ENCODE measurements at regions not wholly inside any gene's neighbourhood (a gene's known extent, or its start where the extent isn't known, plus 50 kb on each side); places are given as distances from the start of the nearest gene placed in this dataset.
"Not testable (repeated sequence)": the region's sequence is repeated elsewhere in the genome, so short reads cannot be mapped to it uniquely, and the experiment has no call there.

GRCh38 chr6:169396554-169397163, 143.0 kb upstream of the THBS2 start:
- DNase-seq (ENCODE audit: low read depth): no peak
- H3K27me3 ChIP-seq (ENCODE audit: control insufficient read depth, insufficient read depth, low read length): no peaks in the 10 kb centered on the region
- no peak for TF ChIP-seq CTCF (IDR thresholded peaks at IDR 0.05; ENCODE audit: insufficient read depth, low read length, poor library complexity, severe bottlenecking)
- no peaks in the 10 kb centered on the region for H3K36me3 ChIP-seq (ENCODE audit: control insufficient read depth, insufficient read depth, low read length)
- no peak overlapping the region for H3K4me3 ChIP-seq (ENCODE audit: low read depth, low read length)

GRCh38 chr6:169396009-169396539, 142.4 kb upstream of the THBS2 start:
- not testable (repeated sequence) for DNase-seq (ENCODE audit: low read depth); H3K36me3 ChIP-seq (ENCODE audit: control insufficient read depth, insufficient read depth, low read length); H3K4me3 ChIP-seq (ENCODE audit: low read depth, low read length); H3K27me3 ChIP-seq (ENCODE audit: control insufficient read depth, insufficient read depth, low read length)

- no peaks in the 10 kb centered on the region for H3K27me3 ChIP-seq (ENCODE audit: control insufficient read depth, insufficient read depth, low read length)
- DNase-seq (ENCODE audit: low read depth): no peak
- no peak for TF ChIP-seq CTCF (IDR thresholded peaks at IDR 0.05; ENCODE audit: insufficient read depth, low read length, poor library complexity, severe bottlenecking)
- H3K4me3 ChIP-seq (ENCODE audit: low read depth, low read length): no peak overlapping the region
- no peaks in the 10 kb centered on the region for H3K36me3 ChIP-seq (ENCODE audit: control insufficient read depth, insufficient read depth, low read length)
Measured at GRCh38 chr6:169395080-169395805, 141.6 kb upstream of the THBS2 start.

- Histone ChIP-seq H3K27me3 (ENCODE audit: control insufficient read depth, insufficient read depth, low read length) (no peaks in the 10 kb centered on the region), H3K4me3 (ENCODE audit: low read depth, low read length) (no peak overlapping the region), H3K36me3 (ENCODE audit: control insufficient read depth, insufficient read depth, low read length) (no peaks in the 10 kb centered on the region)
- TF ChIP-seq CTCF (IDR thresholded peaks at IDR 0.05; ENCODE audit: insufficient read depth, low read length, poor library complexity, severe bottlenecking): no peak
- no peak for DNase-seq (ENCODE audit: low read depth)
Measured at GRCh38 chr6:169393753-169394152, 140.1 kb upstream of the THBS2 start.

DNA sequence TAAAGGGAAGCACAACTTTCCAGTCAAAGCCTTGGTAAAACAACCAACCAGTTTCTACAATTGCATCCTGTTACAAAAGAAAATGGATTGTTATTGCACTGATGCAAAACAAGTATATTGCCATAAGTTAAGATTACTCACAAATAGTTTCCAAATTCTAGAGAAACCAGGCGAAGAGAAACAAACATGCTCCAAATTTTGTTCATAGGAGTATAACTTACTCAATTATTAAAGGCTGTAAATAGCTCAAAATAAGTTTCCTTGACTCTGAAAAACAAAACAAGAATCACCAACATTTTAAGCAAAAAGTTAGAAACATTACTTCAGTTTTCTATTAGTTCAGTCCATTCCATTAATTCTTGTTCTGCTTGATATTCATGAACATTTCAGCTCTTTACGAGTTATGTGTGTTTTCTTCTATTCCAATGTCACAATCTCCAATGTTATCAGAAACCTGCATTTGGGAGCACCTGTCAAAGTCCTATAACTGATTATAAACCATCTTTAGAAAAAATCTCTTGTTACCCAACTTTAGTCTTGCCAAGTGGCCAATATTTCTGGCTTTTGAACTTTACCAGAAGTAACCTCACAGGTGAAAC, 137.9 kb upstream of the THBS2 start:
- no peak overlapping the region for H3K4me3 ChIP-seq (ENCODE audit: low read depth, low read length)
- H3K36me3 ChIP-seq (ENCODE audit: control insufficient read depth, insufficient read depth, low read length): no peaks in the 10 kb centered on the region
- H3K27me3 ChIP-seq (ENCODE audit: control insufficient read depth, insufficient read depth, low read length): no peaks in the 10 kb centered on the region
- TF ChIP-seq CTCF (IDR thresholded peaks at IDR 0.05; ENCODE audit: insufficient read depth, low read length, poor library complexity, severe bottlenecking): no peak
- DNase-seq (ENCODE audit: low read depth): no peak

GRCh38 chr6:169388395-169389166, 134.9 kb upstream of the THBS2 start:
- Histone ChIP-seq H3K36me3 (ENCODE audit: control insufficient read depth, insufficient read depth, low read length) (no peaks in the 10 kb centered on the region), H3K27me3 (ENCODE audit: control insufficient read depth, insufficient read depth, low read length) (no peaks in the 10 kb centered on the region), H3K4me3 (ENCODE audit: low read depth, low read length) (no peak overlapping the region)
- TF ChIP-seq CTCF (IDR thresholded peaks at IDR 0.05; ENCODE audit: insufficient read depth, low read length, poor library complexity, severe bottlenecking): no peak
- no peak for DNase-seq (ENCODE audit: low read depth)
